Nephron progenitor cell (in vitro differentiated cells): ENCODE measurements at regions not wholly inside any gene's neighbourhood (a gene's known extent, or its start where the extent isn't known, plus 50 kb on each side); places are given as distances from the start of the nearest gene placed in this dataset.

Experiments used
- DNase-seq: peaks from one replicate; pipeline ENCODE4 v3.0.0; 2021
- H3K27ac Mint-ChIP-seq: 2 replicates; pipeline ENCODE4 v1.8.0; 2021; ENCODE audit warnings: mild to moderate bottlenecking, moderate library complexity, mixed read lengths
- H3K27me3 Mint-ChIP-seq: 2 replicates; pipeline ENCODE4 v1.8.0; 2021; ENCODE audit warnings: mild to moderate bottlenecking, low read depth, mixed read lengths; ENCODE audit not compliant: poor library complexity
- H3K36me3 Mint-ChIP-seq: 2 replicates; pipeline ENCODE4 v1.8.0; 2021; ENCODE audit warnings: low read depth, mixed read lengths
- H3K4me1 Mint-ChIP-seq: 2 replicates; pipeline ENCODE4 v1.8.0; 2021; ENCODE audit warnings: mixed read lengths
- H3K4me3 Mint-ChIP-seq: 2 replicates; pipeline ENCODE4 v1.8.0; 2021; ENCODE audit warnings: mild to moderate bottlenecking, moderate library complexity, mixed read lengths
- H3K9me3 Mint-ChIP-seq: 2 replicates; pipeline ENCODE4 v1.8.0; 2021; ENCODE audit warnings: mild to moderate bottlenecking, moderate library complexity, mixed read lengths
- CTCF ChIP-seq: fragments of 200-600 bp; sonication (generic); IDR thresholded peaks from 2 replicates; pipeline ENCODE4 v1.5.0; 2021; ENCODE audit warnings: antibody characterized with exemption

DNA sequence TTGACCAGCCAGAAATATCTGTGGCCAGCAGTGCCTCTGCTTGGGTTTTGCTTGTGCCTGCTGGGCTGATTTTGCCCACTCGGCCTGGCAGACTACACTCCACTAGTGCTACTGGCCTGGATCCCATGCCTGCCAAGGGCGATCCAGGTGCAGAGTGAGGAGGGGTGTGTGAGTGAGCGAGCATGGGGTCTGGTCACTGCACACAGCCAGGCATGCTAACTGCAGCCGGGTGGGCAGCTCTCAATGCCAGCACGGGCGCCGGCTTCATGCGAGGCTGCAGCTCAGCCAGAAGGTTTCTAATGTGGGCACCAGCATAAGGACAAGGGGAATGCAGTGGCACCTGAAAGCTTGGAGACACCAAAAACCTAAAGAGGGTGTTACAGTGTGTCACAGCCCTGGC lies 1161.4 kb downstream of the FSTL5 start:
- Mint-ChIP-seq H3K9me3 (no peaks in the 10 kb centered on the region), H3K36me3 (no peaks in the 10 kb centered on the region), H3K27ac (no peak overlapping the region), H3K27me3 (peaks cover 9% of the 10 kb centered on the region), H3K4me1 (no peaks in the 10 kb centered on the region), H3K4me3 (no peak overlapping the region)
- no peak for DNase-seq
- TF ChIP-seq CTCF = no peak

- no peak for DNase-seq
- H3K4me3 Mint-ChIP-seq = no peak overlapping the region
- TF ChIP-seq CTCF = no peak
- no peaks in the 10 kb centered on the region for H3K9me3 Mint-ChIP-seq
- no peaks in the 10 kb centered on the region for H3K4me1 Mint-ChIP-seq
- peaks cover 9% of the 10 kb centered on the region for H3K27me3 Mint-ChIP-seq
- no peak overlapping the region for H3K27ac Mint-ChIP-seq
- no peaks in the 10 kb centered on the region for H3K36me3 Mint-ChIP-seq
Measured at GRCh38 chr4:161003418-161004057, 1160.3 kb downstream of the FSTL5 start.

GRCh38 chr4:161005746-161006145 lies 1158.1 kb downstream of the FSTL5 start:
- H3K27ac Mint-ChIP-seq = no peak overlapping the region
- peaks cover 9% of the 10 kb centered on the region for H3K27me3 Mint-ChIP-seq
- DNase-seq = no peak
- H3K4me1 Mint-ChIP-seq = no peaks in the 10 kb centered on the region
- H3K9me3 Mint-ChIP-seq = no peaks in the 10 kb centered on the region
- no peak for TF ChIP-seq CTCF
- no peak overlapping the region for H3K4me3 Mint-ChIP-seq
- H3K36me3 Mint-ChIP-seq = no peaks in the 10 kb centered on the region

GRCh38 chr4:161008527-161008926 lies 1155.3 kb downstream of the FSTL5 start:
- Mint-ChIP-seq H3K4me3 (no peak overlapping the region), H3K4me1 (no peaks in the 10 kb centered on the region), H3K27ac (no peak overlapping the region), H3K9me3 (no peaks in the 10 kb centered on the region), H3K36me3 (no peaks in the 10 kb centered on the region), H3K27me3 (peaks cover 5% of the 10 kb centered on the region)
- no peak for TF ChIP-seq CTCF
- no peak for DNase-seq

DNA sequence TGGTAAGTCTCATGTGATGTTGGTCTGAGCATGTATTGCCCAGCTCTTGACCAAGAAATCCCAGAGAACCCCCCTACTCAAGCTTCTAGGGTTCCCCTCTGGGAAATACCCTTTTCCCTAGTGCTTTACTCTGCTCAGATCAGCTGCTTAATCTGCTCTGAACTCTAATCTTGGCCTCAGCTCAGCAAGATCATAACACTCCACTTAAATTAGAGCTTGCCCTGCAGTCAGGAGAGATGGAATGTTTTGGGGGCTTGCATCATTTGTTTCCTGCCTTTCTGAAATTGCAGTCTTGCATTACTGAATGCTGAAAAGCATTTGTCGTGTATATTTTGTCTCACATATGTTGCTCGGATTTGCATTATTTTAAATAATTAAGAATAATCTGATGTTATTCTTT lies 1153.6 kb downstream of the FSTL5 start:
- no peak overlapping the region for H3K4me3 Mint-ChIP-seq
- no peaks in the 10 kb centered on the region for H3K27me3 Mint-ChIP-seq
- no peak for DNase-seq
- no peak overlapping the region for H3K27ac Mint-ChIP-seq
- no peak for TF ChIP-seq CTCF
- H3K4me1 Mint-ChIP-seq = no peaks in the 10 kb centered on the region
- H3K36me3 Mint-ChIP-seq = no peaks in the 10 kb centered on the region
- no peaks in the 10 kb centered on the region for H3K9me3 Mint-ChIP-seq
